ENCODE measurements at regions not wholly inside any gene's neighbourhood (a gene's known extent, or its start where the extent isn't known, plus 50 kb on each side); places are given as distances from the start of the nearest gene placed in this dataset.

DNA sequence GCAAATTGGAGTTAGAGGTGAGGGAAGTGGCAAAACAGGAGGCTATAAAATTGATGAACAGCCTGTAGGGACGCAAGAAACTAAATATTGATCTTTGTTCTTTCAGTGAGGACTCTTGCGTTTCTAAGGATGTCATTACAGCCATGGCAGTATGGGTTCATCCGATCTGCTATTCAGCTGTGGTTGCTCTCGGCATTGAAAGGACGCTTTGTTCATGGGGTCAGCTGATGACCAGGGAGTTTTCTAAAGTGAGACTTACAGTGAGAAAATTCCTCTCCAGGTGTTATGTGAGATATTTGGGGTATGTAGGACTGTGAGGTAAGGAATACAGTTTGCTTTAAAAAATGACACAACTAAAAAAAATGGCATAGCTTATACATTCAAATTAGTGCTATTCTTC is 52.7 kb upstream of the PELI1 start:
- no peak for DNase-seq (ENCODE audit: low read depth in 2 of 2)

DNA sequence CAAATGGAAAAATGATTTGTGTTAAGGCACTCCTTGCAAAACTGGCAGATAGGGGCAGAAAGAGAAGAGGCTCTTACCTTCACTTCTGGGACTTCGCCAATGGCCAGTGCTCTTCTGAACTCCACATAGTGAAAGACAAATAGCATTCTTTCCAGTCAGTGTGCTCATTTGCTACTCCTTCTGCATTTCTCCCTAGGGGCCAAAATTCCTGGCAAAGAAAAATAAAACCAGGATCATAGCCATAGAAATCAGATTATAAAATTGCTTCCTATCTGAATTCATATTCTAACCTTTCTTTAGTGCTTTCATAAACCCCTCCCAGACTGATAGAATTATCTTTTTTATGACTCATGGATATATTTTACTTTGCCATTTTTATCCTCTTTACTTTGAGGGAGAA is 56.9 kb upstream of the PELI1 start:
- no peak for DNase-seq (ENCODE audit: low read depth in 2 of 2)

DNA sequence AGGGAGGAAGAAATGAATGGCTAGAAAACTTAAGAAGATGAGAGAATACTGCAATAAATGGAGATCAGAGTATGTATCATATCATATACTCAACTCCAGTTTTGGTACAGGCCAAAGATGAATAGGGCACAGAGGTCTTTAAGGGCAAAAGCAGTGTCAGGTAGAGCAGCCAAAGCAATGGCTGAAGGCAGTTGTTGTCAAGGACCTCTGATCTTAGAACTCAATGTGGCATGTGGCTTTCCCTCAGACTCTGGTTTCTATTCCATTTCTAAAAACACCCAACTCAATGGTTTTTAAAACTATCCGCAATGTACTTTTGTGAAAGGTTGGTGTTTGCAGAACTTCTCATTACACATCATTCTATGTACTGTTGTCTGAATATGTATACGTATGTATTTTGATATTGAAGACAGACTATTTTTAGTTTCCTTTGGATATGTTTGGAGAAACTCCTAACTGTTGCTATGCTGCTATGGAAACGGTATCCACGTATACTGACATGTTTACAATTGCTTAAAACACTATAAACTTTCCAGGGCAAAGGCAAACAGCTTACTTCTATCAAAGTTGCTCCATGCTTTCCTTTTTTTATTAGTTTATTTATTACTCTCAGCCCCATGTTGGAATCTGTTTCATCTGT is 58.1 kb upstream of the PELI1 start:
- DNase-seq (ENCODE audit: low read depth in 2 of 2): no peak

DNA sequence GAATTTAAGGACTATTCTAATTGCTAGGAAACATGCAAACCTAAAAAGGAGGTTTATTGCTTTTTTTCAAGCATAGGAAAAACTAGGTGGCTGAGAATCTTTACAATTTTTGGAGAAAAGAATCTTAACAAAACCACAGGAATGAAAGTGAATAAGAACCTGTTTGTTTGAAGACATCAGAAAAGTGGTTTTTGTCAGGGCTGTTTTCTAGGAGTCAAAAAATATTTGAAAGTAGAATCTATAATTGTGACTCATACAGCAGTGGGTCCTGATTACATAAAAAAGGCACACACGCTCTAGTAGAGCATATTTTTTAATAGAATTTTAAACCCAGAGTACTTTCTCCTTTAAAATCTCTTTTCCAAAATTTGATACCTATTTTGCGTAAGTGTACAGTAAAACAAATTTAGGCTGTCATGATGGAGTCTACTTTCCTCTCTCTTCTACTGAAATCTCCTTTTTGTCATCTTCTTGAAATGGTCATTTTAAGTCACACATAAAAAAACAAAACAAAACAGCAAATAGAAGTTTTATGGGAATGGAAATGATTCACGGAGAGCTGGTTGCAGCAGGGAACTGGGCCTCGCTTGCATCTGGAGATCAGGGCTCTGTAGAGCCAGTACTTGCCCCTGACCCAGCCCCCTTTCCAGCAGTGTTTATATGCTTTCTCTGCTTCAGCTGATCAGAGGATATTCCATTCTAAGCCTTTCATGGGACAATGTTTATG is 59.1 kb upstream of the PELI1 start:
- DNase-seq (ENCODE audit: low read depth in 2 of 2): no peak

DNA sequence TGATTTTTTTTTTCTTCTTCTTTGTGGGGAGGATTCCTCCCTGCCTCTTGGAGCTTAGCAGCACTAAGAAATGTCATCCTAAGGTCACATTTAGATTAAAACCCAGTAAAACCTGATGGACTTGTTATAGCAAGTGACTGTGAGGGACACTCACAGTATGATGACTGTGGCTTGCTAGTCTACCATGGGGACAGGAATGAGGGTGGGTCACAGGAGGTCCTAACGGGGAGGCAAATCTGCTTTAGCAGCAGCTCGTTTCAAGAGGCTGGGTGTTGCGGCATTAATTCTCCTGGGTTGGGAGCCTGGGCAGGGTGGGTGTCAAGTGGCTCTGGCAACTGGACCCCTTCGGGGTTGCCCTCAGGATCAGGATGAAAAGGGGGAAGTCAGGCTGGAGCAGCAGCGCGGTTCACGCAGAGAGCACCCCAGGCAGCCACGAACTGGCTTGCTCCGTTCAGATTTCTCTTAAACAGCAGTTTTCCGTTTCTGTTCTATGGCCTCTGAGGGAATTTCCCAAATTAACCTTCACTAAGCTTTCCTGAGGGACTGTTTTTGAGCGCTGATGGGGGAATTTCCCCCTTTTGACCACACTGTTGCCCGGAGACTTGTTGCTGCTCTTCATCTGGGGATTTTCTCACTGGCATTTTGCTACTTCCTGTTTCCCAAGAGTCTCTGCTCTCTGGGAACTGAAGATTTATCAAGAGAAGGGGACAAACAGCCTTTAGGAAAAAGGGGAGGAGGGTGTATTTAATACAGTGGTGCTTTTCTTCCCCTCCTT is 59.8 kb upstream of the PELI1 start:
- no peak for DNase-seq (ENCODE audit: low read depth in 2 of 2)

DNA sequence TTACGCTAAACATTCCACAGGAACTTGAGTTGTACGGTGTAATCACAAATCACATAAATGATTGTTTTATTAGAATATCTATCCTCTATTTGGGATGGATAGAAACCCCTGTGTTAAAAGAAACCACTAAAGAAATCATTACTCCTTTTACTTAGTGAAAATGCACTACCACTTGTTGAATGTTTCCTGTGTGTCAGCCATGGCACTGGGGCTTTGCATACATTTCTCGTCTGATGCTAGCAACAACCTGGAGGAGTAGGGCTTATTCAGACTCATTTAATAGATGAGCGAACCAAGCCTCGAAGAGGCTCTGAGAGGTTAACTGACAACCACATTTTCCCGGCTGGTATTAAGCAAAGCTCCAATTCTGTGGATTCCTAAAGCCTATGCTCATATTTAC is 60.5 kb upstream of the PELI1 start:
- DNase-seq (ENCODE audit: low read depth in 2 of 2): no peak

DNA sequence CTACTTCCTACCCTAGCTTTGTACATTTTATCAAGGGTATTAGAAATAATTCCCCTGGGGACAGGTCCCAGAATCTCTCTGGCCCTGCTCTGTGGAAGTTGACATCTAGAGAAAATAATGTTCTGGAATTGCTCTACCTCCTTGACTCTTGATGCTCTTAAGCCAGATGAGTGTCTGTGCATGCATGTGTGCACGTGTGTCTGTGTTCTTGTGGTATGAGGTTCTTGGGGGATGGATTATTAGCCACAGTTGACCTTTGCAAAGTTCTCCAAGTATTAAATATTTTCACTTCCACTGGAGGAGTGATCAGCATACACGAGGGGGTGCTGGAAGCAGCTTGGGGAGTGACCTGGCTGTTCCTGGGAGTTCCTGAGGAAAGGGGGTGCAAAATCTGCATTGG is 61.2 kb upstream of the PELI1 start:
- DNase-seq (ENCODE audit: low read depth in 2 of 2): no peak

DNA sequence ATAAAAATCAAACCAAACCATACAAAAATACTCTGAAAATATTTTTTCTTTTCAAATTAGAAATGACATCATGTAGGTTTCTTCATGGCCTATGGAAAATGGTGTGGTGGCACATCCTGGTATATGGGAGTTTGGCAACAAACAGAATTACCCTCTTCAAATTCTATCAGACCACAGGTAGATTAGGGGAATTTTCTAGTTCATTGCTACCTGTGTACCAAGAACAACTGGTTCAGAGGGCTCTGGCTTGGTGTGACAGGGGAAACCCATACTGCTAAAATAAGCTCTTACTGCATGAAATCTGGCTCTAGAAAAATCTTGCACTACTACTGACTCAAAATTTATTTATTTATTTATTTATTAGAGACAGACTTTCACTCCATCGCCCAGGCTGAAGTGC is 63.4 kb upstream of the PELI1 start:
- DNase-seq (ENCODE audit: low read depth in 2 of 2): no peak

DNA sequence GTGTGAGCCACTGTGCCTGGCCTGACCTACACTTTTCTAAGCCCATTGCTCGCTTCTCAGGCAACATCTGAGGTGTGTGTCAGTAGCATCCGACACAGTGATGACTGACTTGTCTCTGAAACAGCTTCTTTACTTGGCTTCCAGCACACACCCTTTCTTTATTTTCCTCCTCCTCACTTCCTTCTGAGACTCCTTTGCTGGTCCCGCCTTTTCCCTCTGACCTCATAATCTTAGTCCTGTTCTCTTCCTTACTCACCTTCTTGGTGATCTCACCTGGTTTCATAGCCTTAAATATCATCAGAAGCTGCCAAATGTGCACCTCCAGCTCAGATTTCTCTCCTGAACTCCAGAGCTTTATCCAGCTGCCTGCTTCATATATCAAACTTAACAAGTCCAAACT is 66.6 kb upstream of the PELI1 start:
- DNase-seq (ENCODE audit: low read depth in 2 of 2): no peak

DNA sequence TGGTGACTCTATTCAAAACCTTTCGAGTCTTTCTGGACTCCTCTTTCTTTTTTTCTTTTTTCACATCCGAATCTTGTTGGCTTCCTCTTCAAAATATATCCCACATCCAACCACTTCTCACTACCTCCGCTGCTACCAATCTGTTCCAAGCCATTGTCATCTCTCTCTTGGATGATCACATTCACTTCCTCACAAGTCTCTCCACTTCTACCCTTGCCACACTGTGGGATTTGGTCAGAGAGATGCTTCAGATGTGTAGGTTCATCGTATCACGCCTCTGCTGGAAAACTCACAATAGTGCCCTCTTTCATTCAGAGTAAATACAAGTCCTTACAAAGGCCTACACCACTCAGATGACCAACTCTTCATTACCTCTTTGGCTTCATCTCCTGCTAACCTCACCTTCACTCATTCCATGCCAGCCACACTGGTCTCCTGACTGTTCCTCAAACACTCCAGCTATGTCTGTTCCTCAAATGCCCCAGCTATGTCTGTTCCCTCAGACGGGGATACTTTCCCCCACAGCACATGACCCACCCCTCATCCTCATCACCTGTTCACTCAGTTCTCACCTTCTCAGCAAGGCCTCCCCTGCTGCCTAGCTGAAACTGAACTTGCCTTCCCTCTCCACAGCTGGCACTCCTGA is 67.2 kb upstream of the PELI1 start:
- DNase-seq (ENCODE audit: low read depth in 2 of 2): no peak

DNA sequence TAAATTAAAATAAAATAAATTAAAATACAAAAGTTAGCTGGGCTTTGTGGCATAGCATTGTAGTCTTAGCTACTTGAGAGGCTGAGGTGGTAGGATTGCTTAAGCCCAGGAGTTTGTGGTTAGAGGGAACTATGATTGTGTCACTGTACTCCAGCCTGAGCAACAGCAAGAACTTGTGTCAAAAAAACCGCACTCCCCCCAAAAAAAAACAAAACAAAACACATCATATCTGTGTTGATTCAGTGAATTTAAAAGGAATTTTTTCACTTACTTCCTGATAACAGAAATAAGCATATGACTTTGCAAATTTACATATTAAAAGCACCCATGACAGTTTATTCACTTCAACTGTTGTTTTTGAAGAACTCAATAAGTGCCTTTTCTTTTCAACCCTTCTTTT is 68.1 kb upstream of the PELI1 start:
- no peak for DNase-seq (ENCODE audit: low read depth in 2 of 2)

DNA sequence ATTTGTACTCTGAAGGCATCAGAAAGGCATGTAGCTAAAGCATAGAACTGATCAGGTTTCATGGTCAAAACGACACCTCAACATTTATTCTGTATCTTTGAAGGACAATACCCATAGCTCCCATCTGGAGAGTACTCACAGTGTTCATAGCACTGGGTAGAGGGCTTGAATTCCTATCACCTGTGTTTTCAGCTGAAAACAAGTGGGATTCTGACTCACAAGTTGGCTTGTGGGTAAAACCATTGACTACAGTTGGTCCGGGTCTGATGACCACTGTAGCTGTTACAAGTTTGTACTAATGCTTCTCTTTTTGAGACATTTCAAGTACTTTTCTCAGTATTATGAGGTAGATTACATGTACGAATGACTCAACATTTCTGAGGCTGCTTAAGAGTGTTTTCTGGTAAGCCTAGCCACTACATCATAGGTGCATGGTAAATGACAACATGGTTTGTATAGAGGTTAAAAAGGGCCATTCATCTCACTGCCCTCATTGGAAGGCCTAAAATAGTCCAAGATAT is 68.6 kb upstream of the PELI1 start:
- no peak for DNase-seq (ENCODE audit: low read depth in 2 of 2)

DNA sequence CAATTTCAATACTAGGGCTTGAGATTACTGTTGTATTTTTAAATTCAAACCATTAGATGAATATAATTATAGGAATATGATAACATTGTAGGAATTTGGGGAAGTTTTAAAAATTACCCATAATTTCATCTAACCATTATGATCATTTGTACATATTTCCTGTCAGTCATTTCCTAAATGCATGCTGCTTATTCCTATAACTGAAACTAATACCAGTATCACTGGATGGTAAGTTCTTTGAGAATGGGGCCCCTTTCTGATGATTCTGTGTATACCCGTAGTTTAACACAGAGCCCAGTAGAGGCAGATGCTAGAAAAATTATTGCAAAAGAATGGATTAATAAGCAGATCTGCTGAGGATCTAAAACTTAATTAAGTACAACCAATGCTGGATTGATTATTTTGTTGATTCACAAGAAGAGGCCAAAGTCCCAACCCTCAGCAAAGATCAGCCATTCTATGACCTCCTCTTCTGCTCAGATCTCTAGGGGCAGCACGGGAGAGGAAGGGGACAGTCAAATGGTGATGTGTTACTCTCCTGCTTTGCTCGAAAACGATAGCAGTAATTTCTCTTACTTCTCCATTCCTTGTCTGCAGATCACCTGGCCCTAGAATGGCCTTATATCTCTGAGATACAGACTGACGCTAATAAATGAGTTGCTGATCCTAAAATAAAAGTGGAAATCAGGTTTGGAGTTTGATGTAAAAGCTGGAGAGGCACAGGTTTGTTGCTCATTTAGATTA is 69.5 kb upstream of the PELI1 start:
- no peak for DNase-seq (ENCODE audit: low read depth in 2 of 2)

DNA sequence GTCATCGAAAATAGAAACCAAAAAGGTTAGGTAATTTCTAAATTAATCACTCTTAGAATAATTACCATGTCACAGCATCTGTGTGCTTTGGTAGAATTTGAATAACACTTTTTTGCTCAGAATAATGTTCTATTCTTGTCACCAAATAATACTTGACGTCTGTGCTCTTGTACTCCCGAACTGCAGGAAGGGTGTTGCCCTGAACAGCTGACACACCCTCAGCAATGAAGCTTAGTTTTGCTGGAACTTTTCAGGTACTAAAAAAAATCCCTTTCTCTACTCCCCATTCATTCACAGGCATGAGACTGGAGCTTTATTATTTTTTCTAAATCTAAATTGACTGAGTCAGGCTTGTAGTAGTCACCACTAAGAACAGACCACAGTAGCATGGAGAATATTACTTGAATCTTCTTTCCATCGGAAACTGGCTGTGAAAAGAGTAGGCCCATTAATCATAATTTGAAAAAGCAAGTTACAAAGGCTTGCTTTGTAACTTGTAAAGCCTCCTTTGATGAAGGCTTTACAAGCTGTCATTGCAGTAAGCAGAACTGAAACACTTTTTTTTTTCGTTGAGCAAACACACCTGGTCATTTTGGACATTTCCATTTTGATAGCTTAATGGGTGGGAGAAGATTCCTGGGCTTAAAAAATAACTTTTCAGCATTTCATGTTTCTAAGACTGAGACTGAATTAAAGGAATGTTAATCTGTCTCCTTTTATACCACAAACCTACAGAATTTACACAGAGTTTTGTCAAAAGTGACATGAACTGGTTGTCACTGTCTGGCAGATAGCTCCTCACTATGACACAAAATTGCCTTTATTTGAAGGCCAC is 70.3 kb upstream of the PELI1 start:
- DNase-seq (ENCODE audit: low read depth in 2 of 2): no peak

DNA sequence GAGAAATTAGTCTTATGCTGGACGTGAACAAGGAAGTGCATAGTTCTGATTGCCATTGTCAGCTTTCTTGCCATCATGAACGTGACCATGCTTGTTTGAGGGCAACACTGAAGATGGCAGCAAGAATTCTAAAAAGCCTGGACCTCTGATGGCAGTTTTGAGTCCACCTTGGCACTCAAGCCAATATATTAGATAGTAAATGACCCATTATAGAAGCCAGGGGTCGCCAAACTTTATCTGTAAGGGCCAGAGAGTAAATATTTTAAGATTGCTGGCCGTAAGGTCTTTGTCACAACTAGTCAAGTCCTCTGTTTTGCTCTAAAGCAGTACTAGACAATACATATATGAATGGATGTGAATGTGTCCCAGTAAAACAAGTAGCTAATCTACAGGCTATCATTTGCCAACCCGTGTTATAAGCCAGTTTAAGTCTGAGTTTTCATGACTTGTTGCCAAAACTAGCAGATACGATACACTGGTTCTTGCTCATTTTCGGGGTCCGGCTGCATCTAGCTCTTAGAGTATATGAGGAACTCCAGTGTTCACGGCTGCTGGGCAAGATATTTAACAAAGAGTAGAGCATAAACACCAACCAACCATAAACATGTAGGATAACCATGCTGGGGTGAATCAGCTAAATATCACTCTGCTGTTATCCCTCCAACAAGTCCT is 73.1 kb upstream of the PELI1 start:
- no peak for DNase-seq (ENCODE audit: low read depth in 2 of 2)

DNA sequence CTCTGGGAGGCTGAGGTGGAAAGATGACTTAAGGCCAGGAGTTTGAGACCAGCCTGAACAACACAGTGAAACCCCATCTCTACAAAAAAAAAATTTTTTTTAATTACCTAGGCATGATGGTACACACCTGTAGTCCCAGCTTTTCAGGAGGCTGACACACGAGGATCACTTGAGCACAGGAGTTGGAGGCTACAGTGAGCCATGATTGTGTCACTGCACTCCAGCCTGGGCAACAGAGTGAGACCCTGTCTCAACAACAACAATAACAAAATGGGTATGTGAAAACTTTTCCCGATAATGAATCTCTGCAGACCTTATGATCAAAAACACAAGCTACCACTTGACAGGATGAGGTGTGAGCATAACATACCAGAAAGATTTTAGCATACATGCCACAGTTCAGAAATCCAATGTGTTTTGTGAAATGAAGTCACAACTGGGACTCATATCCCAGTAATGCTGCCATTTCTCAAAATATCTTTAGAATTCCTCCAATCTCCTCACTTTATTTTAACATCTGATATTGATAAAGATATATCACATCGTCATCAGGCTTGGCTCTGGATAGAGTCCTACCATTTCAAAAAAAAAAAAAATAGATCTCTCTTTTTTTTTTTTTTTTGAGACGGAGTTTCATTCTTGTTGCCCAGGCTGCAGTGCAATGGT is 74.0 kb upstream of the PELI1 start:
- no peak for DNase-seq (ENCODE audit: low read depth in 2 of 2)

DNA sequence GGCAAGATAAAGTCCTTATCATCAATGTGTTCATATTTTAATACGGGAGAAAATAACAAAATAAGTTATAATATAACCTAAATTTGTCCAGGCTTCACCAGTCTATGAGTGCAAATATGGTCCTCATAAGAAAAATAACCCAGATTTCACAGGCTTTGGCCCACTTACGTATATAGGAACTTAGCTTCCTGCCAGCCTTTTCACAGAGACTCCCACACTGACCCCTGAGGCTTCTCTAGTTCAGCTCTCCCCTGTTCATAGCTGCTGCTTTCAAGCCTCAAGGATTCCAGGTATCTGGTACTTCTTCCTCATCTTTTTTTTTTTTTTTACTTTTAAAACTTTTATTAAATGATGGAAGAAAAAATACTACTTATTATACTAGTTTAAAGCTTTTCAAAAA is 74.9 kb upstream of the PELI1 start:
- DNase-seq (ENCODE audit: low read depth in 2 of 2): no peak

DNA sequence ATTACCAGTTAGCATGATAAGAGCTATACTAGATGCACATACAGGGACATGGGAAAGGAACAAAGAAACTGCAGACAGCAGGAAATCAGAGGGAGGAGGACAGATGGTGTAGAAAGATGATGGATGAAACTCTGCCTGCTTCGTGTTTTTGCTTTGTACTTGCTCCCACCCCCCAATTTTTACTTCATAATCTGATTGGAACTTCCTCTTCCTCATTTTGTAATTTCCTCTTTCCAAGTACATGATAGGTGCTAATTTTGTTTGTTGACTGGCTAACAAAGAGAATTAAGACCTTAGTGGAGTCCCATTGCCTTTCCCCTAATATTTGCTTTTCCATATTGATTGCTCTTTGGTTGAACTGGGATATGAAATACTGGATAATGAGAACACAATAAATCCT is 76.0 kb upstream of the PELI1 start:
- no peak for DNase-seq (ENCODE audit: low read depth in 2 of 2)

DNA sequence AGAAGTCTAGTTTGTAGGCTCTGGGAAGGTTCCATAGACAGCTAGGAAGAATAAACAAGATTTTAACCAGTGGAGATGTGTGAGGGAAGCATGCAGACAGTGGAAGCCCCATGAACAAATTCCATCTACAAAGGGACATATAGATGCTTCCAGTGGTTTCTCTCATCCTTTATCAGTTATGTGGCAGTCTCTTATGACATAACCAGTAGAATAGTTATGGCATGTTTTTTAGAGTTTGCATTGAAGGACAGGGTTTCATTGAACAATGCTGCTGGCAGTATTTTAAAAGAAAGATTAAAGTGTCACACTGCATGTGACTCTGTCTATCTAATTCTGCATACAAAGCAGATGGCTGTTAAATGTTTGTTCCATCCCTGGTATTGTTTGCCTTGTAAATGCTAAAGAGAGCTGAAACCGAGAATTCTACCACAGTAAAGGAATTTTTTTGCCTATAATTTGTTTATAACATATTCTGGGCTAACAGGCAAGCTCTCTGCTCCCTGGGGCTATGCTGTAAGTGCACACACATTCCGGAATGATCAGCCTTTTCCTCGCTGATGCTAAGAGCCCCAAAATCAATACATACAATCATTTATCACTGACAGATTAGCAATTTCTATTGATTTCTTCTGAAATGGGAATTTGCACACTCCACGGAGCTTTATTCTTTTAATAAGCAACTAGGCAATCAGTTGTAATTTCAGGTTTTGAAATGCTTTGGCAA is 76.8 kb upstream of the PELI1 start:
- DNase-seq (ENCODE audit: low read depth in 2 of 2): no peak

Data from stimulated activated CD4-positive, alpha-beta T cell treated with anti-CD3 and anti-CD28 coated beads, Interleukin-4, amount 100 ng/mL, for 48 hours (primary cell).